CD8-positive, alpha-beta memory T cell (primary cell): ENCODE measurements at regions not wholly inside any gene's neighbourhood (a gene's known extent, or its start where the extent isn't known, plus 50 kb on each side); places are given as distances from the start of the nearest gene placed in this dataset.

ENCODE experiments used
- CTCF ChIA-PET: fragments of 350-600 bp; sonication (Branson Sonifier 250); formaldehyde crosslinking; loops from one replicate; lab custom pipeline; 2021; ENCODE audit warnings: antibody characterized with exemption; lab: Charles Lee
- POLR2A ChIA-PET: fragments of 350-600 bp; sonication (Branson Sonifier 250); formaldehyde crosslinking; loops from one replicate; lab custom pipeline; 2021; ENCODE audit warnings: antibody characterized with exemption; lab: Charles Lee
- DNase-seq, 5 donors: peaks; one replicate each; pipeline versions ENCODE4 v3.0.0 to v3.0.0-alpha.2; 2020 to 2022; ENCODE audit warnings: mixed read lengths in 1 of 5
- H3K27ac ChIP-seq: one replicate; pipeline ENCODE4 v1.7.0; 2013; ENCODE audit warnings: low read depth, mild to moderate bottlenecking, low read length, moderate library complexity
- H3K27me3 ChIP-seq: 2 replicates; pipeline ENCODE4 v1.7.0; 2013; ENCODE audit warnings: low read length, mild to moderate bottlenecking; ENCODE audit not compliant: insufficient read depth, poor library complexity, severe bottlenecking
- H3K36me3 ChIP-seq: 2 replicates; pipeline ENCODE4 v1.7.0; 2013; ENCODE audit warnings: mild to moderate bottlenecking, low read length, moderate library complexity; ENCODE audit not compliant: insufficient read depth
- H3K4me1 ChIP-seq: 2 replicates; pipeline ENCODE4 v1.7.0; 2013; ENCODE audit warnings: mild to moderate bottlenecking, low read length, moderate library complexity; ENCODE audit not compliant: insufficient read depth
- H3K4me3 ChIP-seq: 2 replicates; pipeline ENCODE4 v1.7.0; 2013; ENCODE audit warnings: mild to moderate bottlenecking, low read length
- H3K9me3 ChIP-seq: 2 replicates; pipeline ENCODE4 v1.7.0; 2013; ENCODE audit warnings: mild to moderate bottlenecking, low read length
- H3K27ac Mint-ChIP-seq, 8 donors: one replicate each; pipeline ENCODE4 v1.8.0; 2020 to 2021; ENCODE audit warnings: mixed read lengths in 8 of 8, mild to moderate bottlenecking in 6 of 8, inconsistent platforms in 3 of 8, moderate library complexity in 3 of 8
- H3K27me3 Mint-ChIP-seq, 2 donors: one replicate each; pipeline ENCODE4 v1.8.0; 2020 to 2021; ENCODE audit warnings: mixed read lengths in 2 of 2, mild to moderate bottlenecking in 1 of 2, moderate library complexity in 1 of 2
- H3K36me3 Mint-ChIP-seq, 3 donors: one replicate each; pipeline ENCODE4 v1.8.0; 2020 to 2021; ENCODE audit warnings: mixed read lengths in 3 of 3, inconsistent platforms in 1 of 3, mild to moderate bottlenecking in 1 of 3
- H3K4me1 Mint-ChIP-seq, 3 donors: one replicate each; pipeline ENCODE4 v1.8.0; 2020 to 2021; ENCODE audit warnings: mixed read lengths in 3 of 3, inconsistent platforms in 1 of 3, mild to moderate bottlenecking in 1 of 3
- H3K4me3 Mint-ChIP-seq, 7 donors: one replicate each; pipeline ENCODE4 v1.8.0; 2020 to 2021; ENCODE audit warnings: mixed read lengths in 7 of 7, mild to moderate bottlenecking in 6 of 7, moderate library complexity in 4 of 7, inconsistent platforms in 2 of 7
- H3K9me3 Mint-ChIP-seq, 5 donors: one replicate each; pipeline ENCODE4 v1.8.0; 2020 to 2022; ENCODE audit warnings: mixed read lengths in 5 of 5, mild to moderate bottlenecking in 3 of 5, moderate library complexity in 2 of 5, inconsistent platforms in 1 of 5

- H3K4me3 Mint-ChIP-seq, result peak overlapping the region in 1 of 7 donors; percentile 27
- no peaks in the 10 kb centered on the region for H3K4me1 ChIP-seq
- no peak for DNase-seq
- no peak overlapping the region for H3K4me3 ChIP-seq
- CTCF ChIA-PET, result no interaction called here
- H3K4me1 Mint-ChIP-seq, result no peaks in the 10 kb centered on the region
- H3K36me3 ChIP-seq, result no peaks in the 10 kb centered on the region
- H3K27me3 Mint-ChIP-seq, result peaks cover 10 to 11% of the 10 kb centered on the region in 2 donors
- POLR2A ChIA-PET, result no interaction called here
- H3K27ac ChIP-seq, result no peak overlapping the region
- H3K36me3 Mint-ChIP-seq, result peaks cover 0 to 5% (median 0%) of the 10 kb centered on the region in 3 donors
- H3K27ac Mint-ChIP-seq, result no peak overlapping the region
- peaks cover 0 to 5% (median 3%) of the 10 kb centered on the region in 5 donors for H3K9me3 Mint-ChIP-seq
- no peaks in the 10 kb centered on the region for H3K27me3 ChIP-seq
- H3K9me3 ChIP-seq, result no peaks in the 10 kb centered on the region
Measured at GRCh38 chr1:30035522-30036228, 687.7 kb downstream of the MATN1 start.

GRCh38 chr1:30034627-30035521 lies 688.5 kb downstream of the MATN1 start:
- Histone ChIP-seq H3K36me3 (no peaks in the 10 kb centered on the region), H3K9me3 (no peaks in the 10 kb centered on the region), H3K27me3 (no peaks in the 10 kb centered on the region), H3K27ac (no peak overlapping the region), H3K4me1 (no peaks in the 10 kb centered on the region), H3K4me3 (no peak overlapping the region)
- CTCF ChIA-PET, result no interaction called here
- peaks cover 8 to 11% of the 10 kb centered on the region in 2 donors for H3K27me3 Mint-ChIP-seq
- H3K27ac Mint-ChIP-seq, result no peak overlapping the region
- no peak overlapping the region for H3K4me3 Mint-ChIP-seq
- H3K4me1 Mint-ChIP-seq, result no peaks in the 10 kb centered on the region
- H3K36me3 Mint-ChIP-seq, result peaks cover 0 to 5% (median 0%) of the 10 kb centered on the region in 3 donors
- POLR2A ChIA-PET, result no interaction called here
- DNase-seq, result no peak
- H3K9me3 Mint-ChIP-seq, result peaks cover 0 to 5% (median 3%) of the 10 kb centered on the region in 5 donors

- Histone ChIP-seq H3K27ac (no peak overlapping the region), H3K4me1 (no peaks in the 10 kb centered on the region), H3K27me3 (no peaks in the 10 kb centered on the region), H3K9me3 (no peaks in the 10 kb centered on the region), H3K4me3 (no peak overlapping the region), H3K36me3 (no peaks in the 10 kb centered on the region)
- H3K36me3 Mint-ChIP-seq, result peaks cover 0 to 5% (median 0%) of the 10 kb centered on the region in 3 donors
- CTCF ChIA-PET, result no interaction called here
- H3K9me3 Mint-ChIP-seq, result peaks cover 0 to 5% (median 3%) of the 10 kb centered on the region in 5 donors
- H3K4me1 Mint-ChIP-seq, result no peaks in the 10 kb centered on the region
- POLR2A ChIA-PET, result no interaction called here
- no peak for DNase-seq
- peaks cover 4 to 8% of the 10 kb centered on the region in 2 donors for H3K27me3 Mint-ChIP-seq
- H3K27ac Mint-ChIP-seq, result no peak overlapping the region
- no peak overlapping the region for H3K4me3 Mint-ChIP-seq
Measured at GRCh38 chr1:30034105-30034626, 689.2 kb downstream of the MATN1 start.

- no peaks in the 10 kb centered on the region for H3K4me1 ChIP-seq
- Mint-ChIP-seq H3K36me3 (peaks cover 0 to 5% (median 0%) of the 10 kb centered on the region in 3 donors), H3K27ac (no peak overlapping the region), H3K4me1 (no peaks in the 10 kb centered on the region), H3K27me3 (peaks cover 5 to 7% of the 10 kb centered on the region in 2 donors), H3K4me3 (no peak overlapping the region), H3K9me3 (peaks cover 0 to 5% (median 3%) of the 10 kb centered on the region in 5 donors)
- H3K27ac ChIP-seq, result no peak overlapping the region
- H3K36me3 ChIP-seq, result no peaks in the 10 kb centered on the region
- DNase-seq, result no peak
- no peaks in the 10 kb centered on the region for H3K27me3 ChIP-seq
- ChIA-PET CTCF (no interaction called here), POLR2A (no interaction called here)
- H3K9me3 ChIP-seq, result no peaks in the 10 kb centered on the region
- no peak overlapping the region for H3K4me3 ChIP-seq
Measured at GRCh38 chr1:30033256-30034104, 689.9 kb downstream of the MATN1 start.

GRCh38 chr1:30032302-30032701 lies 691.1 kb downstream of the MATN1 start:
- peaks cover 0 to 5% (median 3%) of the 10 kb centered on the region in 5 donors for H3K9me3 Mint-ChIP-seq
- H3K9me3 ChIP-seq, result no peaks in the 10 kb centered on the region
- peaks cover 0 to 5% (median 0%) of the 10 kb centered on the region in 3 donors for H3K36me3 Mint-ChIP-seq
- no peak overlapping the region for H3K4me3 Mint-ChIP-seq
- H3K27ac Mint-ChIP-seq, result no peak overlapping the region
- no peaks in the 10 kb centered on the region for H3K27me3 ChIP-seq
- H3K27me3 Mint-ChIP-seq, result peaks cover 6 to 7% of the 10 kb centered on the region in 2 donors
- no peak for DNase-seq
- no peaks in the 10 kb centered on the region for H3K4me1 ChIP-seq
- ChIA-PET POLR2A (no interaction called here), CTCF (no interaction called here)
- no peaks in the 10 kb centered on the region for H3K36me3 ChIP-seq
- H3K4me3 ChIP-seq, result no peak overlapping the region
- H3K4me1 Mint-ChIP-seq, result no peaks in the 10 kb centered on the region
- H3K27ac ChIP-seq, result no peak overlapping the region

- POLR2A ChIA-PET, result no interaction called here
- no peak overlapping the region for H3K4me3 ChIP-seq
- CTCF ChIA-PET, result no interaction called here
- peaks cover 7 to 8% of the 10 kb centered on the region in 2 donors for H3K27me3 Mint-ChIP-seq
- no peaks in the 10 kb centered on the region for H3K27me3 ChIP-seq
- H3K36me3 Mint-ChIP-seq, result peaks cover 0 to 5% (median 0%) of the 10 kb centered on the region in 3 donors
- H3K27ac Mint-ChIP-seq, result no peak overlapping the region
- peaks cover 0 to 5% (median 4%) of the 10 kb centered on the region in 5 donors for H3K9me3 Mint-ChIP-seq
- no peak for DNase-seq
- H3K4me1 Mint-ChIP-seq, result no peaks in the 10 kb centered on the region
- H3K36me3 ChIP-seq, result no peaks in the 10 kb centered on the region
- H3K4me1 ChIP-seq, result no peaks in the 10 kb centered on the region
- no peak overlapping the region for H3K4me3 Mint-ChIP-seq
- no peak overlapping the region for H3K27ac ChIP-seq
- no peaks in the 10 kb centered on the region for H3K9me3 ChIP-seq
Measured at GRCh38 chr1:30029677-30030076, 693.7 kb downstream of the MATN1 start.

GRCh38 chr1:30028939-30029338 lies 694.4 kb downstream of the MATN1 start:
- ChIA-PET CTCF (no interaction called here), POLR2A (no interaction called here)
- no peak overlapping the region for H3K27ac Mint-ChIP-seq
- no peak overlapping the region for H3K27ac ChIP-seq
- no peaks in the 10 kb centered on the region for H3K9me3 ChIP-seq
- no peaks in the 10 kb centered on the region for H3K4me1 ChIP-seq
- peaks cover 0 to 5% (median 0%) of the 10 kb centered on the region in 3 donors for H3K36me3 Mint-ChIP-seq
- no peak overlapping the region for H3K4me3 Mint-ChIP-seq
- peaks cover 8 to 13% of the 10 kb centered on the region in 2 donors for H3K27me3 Mint-ChIP-seq
- H3K4me3 ChIP-seq, result no peak overlapping the region
- no peaks in the 10 kb centered on the region for H3K36me3 ChIP-seq
- H3K9me3 Mint-ChIP-seq, result peaks cover 0 to 5% (median 4%) of the 10 kb centered on the region in 5 donors
- H3K4me1 Mint-ChIP-seq, result no peaks in the 10 kb centered on the region
- DNase-seq, result no peak
- H3K27me3 ChIP-seq, result no peaks in the 10 kb centered on the region
